Neural cell (in vitro differentiated cells): ENCODE measurements at regions not wholly inside any gene's neighbourhood (a gene's known extent, or its start where the extent isn't known, plus 50 kb on each side); places are given as distances from the start of the nearest gene placed in this dataset.

ENCODE experiments used
- EZH2 ChIP-seq: fragments of 200-600, 300-800 bp; shearing (Covaris generic), sonication (generic); IDR thresholded peaks from 2 replicates; pipeline ENCODE4 v1.6.1; 2014; ENCODE audit warnings: antibody characterized with exemption, low read length, borderline replicate concordance, mild to moderate bottlenecking; ENCODE audit not compliant: insufficient read depth, poor library complexity, severe bottlenecking
- TAF1 ChIP-seq: IDR thresholded peaks from 2 replicates; pipeline ENCODE4 v1.6.1; 2012; ENCODE audit warnings: low read depth
- TF ChIP-seq, protein P1 (sequence below): fragments of 450-650 bp; IDR thresholded peaks from 2 replicates; pipeline ENCODE4 v1.5.1; 2014; ENCODE audit warnings: antibody characterized with exemption, mild to moderate bottlenecking, moderate library complexity; ENCODE audit not compliant: poor library complexity, severe bottlenecking

DNA sequence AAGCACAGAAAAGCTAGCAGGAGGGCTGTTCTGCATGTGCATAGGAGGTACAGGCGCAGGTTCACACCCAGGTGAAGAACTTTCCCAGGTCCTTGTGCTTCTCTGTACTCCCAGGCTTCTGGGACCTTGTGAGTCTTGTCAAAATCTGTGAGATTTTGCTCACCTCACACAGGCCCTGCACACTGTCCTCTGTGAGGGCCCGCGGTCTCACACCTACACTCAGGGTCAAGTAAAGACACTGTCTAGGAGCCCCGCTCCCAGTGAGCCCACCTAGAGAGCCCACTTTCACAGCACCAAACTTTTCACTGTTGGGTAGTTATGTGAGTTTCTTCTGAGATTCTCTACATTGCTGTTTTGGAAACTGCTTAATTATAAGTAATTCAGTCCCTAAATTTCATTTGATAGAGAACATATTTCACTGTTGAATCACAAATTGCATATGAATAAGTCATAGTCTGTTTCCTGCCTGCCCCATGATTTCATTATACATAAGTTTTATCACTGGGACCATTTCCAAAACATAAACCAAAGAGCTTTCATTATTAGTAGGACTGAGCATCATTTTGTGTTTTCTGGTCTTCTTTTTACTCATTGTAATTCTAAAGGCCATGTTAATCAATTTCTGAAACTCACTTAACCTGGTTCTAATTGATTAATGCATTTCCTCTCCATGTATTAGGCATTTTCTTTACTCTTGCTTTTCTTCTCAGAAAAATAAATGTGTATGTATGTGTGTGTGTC is 234.2 kb upstream of the SPOPL start:
- TF ChIP-seq, protein P1, sequence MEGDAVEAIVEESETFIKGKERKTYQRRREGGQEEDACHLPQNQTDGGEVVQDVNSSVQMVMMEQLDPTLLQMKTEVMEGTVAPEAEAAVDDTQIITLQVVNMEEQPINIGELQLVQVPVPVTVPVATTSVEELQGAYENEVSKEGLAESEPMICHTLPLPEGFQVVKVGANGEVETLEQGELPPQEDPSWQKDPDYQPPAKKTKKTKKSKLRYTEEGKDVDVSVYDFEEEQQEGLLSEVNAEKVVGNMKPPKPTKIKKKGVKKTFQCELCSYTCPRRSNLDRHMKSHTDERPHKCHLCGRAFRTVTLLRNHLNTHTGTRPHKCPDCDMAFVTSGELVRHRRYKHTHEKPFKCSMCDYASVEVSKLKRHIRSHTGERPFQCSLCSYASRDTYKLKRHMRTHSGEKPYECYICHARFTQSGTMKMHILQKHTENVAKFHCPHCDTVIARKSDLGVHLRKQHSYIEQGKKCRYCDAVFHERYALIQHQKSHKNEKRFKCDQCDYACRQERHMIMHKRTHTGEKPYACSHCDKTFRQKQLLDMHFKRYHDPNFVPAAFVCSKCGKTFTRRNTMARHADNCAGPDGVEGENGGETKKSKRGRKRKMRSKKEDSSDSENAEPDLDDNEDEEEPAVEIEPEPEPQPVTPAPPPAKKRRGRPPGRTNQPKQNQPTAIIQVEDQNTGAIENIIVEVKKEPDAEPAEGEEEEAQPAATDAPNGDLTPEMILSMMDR = no peak
- TF ChIP-seq EZH2 (no peak), TAF1 (no peak)
